ENCODE measurements at regions not wholly inside any gene's neighbourhood (a gene's known extent, or its start where the extent isn't known, plus 50 kb on each side); places are given as distances from the start of the nearest gene placed in this dataset.

DNA sequence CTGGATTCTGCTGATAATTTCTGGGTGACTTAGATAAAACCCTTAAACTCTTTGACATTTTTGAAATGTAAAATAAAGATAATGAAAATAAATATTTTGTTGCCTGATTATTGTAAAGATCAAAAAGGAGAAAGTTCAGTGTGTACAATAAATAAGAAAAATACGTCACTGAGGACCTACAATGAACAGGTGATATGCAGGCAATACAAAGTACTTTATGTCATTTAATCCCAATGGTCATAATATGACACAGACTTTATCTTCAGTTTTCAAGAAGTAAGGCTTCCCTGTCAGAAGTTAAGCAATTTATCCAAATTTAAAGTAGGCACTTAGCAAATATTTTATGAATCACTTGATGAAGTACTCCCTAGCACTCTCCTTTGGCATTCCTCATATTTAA is 532.8 kb downstream of the GBA3 start:
- Histone ChIP-seq H4K20me1 (ENCODE audit: control insufficient read depth, insufficient read depth, insufficient read length) (no peaks in the 10 kb centered on the region), H3K23ac (ENCODE audit: insufficient read length, low read depth, low read length) (no peak overlapping the region), H3K27ac (ENCODE audit: insufficient read length, low read depth, low read length) (no peak overlapping the region), H3K4me2 (ENCODE audit: insufficient read depth, insufficient read length, low read length) (no peak overlapping the region), H3K56ac (ENCODE audit: insufficient read length, low read depth, low read length) (no peak overlapping the region), H3K27me3 (ENCODE audit: insufficient read depth, low read length) (no peaks in the 10 kb centered on the region), H2AFZ (ENCODE audit: low read length) (no peak overlapping the region), H2BK12ac (ENCODE audit: insufficient read length, low read depth, low read length) (no peak overlapping the region), H2BK20ac (ENCODE audit: low read depth, low read length, poor library complexity, severe bottlenecking) (no peak overlapping the region), H2AK5ac (ENCODE audit: insufficient read length, low read length) (no peak overlapping the region), H3K18ac (ENCODE audit: insufficient read length, low read depth, low read length) (no peak overlapping the region), H3K23me2 (ENCODE audit: insufficient read length, low read depth, low read length, poor library complexity, severe bottlenecking) (no peaks in the 10 kb centered on the region), H3K14ac (ENCODE audit: insufficient read depth, low read length) (no peak overlapping the region), H2BK15ac (ENCODE audit: low read depth, low read length) (no peak overlapping the region), H2BK5ac (ENCODE audit: insufficient read length, low read length) (no peak overlapping the region), H3K79me2 (ENCODE audit: insufficient read depth, low read length) (no peaks in the 10 kb centered on the region), H3K4me1 (ENCODE audit: insufficient read depth, low read length) (no peaks in the 10 kb centered on the region; the same call in 1 of the 2 replicates), H3K79me1 (ENCODE audit: insufficient read depth, low read depth, low read length, poor library complexity, severe bottlenecking) (no peaks in the 10 kb centered on the region), H2BK120ac (ENCODE audit: low read depth, low read length, poor library complexity, severe bottlenecking) (no peak overlapping the region), H3T11ph (ENCODE audit: low read length) (no peak overlapping the region), H3K9ac (ENCODE audit: extremely low read depth, insufficient read length, low read length) (no peak overlapping the region), H3K9me3 (ENCODE audit: control insufficient read depth, low read depth, low read length) (no peaks in the 10 kb centered on the region), H3K4ac (ENCODE audit: low read depth, low read length) (no peak overlapping the region), H4K91ac (ENCODE audit: insufficient read length, low read depth, low read length) (no peak overlapping the region), H4K5ac (ENCODE audit: insufficient read length, low read depth, low read length) (no peak overlapping the region), H4K8ac (replicated peaks; ENCODE audit: insufficient read length, low read depth, low read length) (no peak overlapping the region)
- no peak for DNase-seq
- Mint-ChIP-seq H3K4me1 (peaks cover 10 to 11% of the 10 kb centered on the region in 2 experiments), H3K36me3 (ENCODE audit: insufficient read depth in 1 of 3, low read depth in 3 of 3) (no peaks in the 10 kb centered on the region), H3K27me3 (ENCODE audit: low read depth) (no peaks in the 10 kb centered on the region), H3K4me3 (no peak overlapping the region), H3K27ac (no peak overlapping the region), H3K9me3 (no peaks in the 10 kb centered on the region)
- TF ChIP-seq, protein P1, sequence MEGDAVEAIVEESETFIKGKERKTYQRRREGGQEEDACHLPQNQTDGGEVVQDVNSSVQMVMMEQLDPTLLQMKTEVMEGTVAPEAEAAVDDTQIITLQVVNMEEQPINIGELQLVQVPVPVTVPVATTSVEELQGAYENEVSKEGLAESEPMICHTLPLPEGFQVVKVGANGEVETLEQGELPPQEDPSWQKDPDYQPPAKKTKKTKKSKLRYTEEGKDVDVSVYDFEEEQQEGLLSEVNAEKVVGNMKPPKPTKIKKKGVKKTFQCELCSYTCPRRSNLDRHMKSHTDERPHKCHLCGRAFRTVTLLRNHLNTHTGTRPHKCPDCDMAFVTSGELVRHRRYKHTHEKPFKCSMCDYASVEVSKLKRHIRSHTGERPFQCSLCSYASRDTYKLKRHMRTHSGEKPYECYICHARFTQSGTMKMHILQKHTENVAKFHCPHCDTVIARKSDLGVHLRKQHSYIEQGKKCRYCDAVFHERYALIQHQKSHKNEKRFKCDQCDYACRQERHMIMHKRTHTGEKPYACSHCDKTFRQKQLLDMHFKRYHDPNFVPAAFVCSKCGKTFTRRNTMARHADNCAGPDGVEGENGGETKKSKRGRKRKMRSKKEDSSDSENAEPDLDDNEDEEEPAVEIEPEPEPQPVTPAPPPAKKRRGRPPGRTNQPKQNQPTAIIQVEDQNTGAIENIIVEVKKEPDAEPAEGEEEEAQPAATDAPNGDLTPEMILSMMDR (conservative IDR thresholded peaks at IDR 0.05): no peak
- no CpG with 5 or more reads among the region's 1 CpG for WGBS (ENCODE audit: extremely low coverage, insufficient read length, low lambda C conversion rate)
